Stromal cell of bone marrow (primary cell): ENCODE measurements at regions not wholly inside any gene's neighbourhood (a gene's known extent, or its start where the extent isn't known, plus 50 kb on each side); places are given as distances from the start of the nearest gene placed in this dataset.

ENCODE experiments used
- DNase-seq: peaks from one replicate; pipeline ENCODE4 v3.0.0-alpha.2; 2012; ENCODE audit warnings: low read depth

DNA sequence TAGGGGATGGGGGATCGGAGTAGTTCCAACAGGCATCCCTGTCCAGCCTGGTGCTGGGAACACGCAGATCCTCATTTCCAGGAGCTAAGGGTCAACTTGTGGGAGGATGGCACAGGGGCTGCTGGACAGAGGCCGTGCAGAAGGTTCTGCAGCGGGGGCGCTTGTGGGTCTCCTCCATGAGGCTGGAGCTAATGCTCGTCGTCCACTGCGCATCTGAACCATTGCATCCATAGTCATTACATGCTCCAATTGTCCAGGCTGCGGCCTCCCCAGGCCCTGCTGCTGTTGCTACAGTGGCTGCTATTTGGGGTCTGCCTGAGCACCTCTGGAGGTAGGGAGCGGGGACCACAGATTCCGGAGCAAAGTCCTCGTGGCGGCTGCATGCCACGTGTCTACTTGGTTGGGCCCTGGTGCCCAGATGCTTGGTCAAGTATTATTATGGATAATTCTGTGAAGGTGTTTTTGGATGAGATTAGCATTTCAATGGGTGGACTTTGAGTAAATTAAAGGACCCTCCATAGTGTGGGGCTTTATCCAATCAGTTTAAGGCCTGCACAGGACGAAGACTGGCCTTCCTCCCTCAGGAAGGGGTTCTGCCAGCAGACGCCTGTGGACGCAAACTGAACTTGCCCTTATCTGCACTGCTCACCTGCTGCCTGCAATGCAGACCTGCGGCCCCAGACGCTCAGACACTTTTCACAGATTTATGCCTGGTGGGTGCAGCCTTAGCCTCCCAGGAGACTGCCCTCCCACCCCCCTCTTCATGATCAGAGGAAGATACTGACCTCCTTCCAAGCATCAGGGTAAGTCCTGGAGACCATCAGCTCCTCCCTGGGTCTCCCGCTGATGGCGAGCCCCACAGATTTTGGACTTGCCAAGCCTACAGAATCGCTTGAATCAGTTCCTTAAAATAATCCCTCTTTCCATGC, 127.5 kb upstream of the IRX4 start:
- DNase-seq, result no peak

DNA sequence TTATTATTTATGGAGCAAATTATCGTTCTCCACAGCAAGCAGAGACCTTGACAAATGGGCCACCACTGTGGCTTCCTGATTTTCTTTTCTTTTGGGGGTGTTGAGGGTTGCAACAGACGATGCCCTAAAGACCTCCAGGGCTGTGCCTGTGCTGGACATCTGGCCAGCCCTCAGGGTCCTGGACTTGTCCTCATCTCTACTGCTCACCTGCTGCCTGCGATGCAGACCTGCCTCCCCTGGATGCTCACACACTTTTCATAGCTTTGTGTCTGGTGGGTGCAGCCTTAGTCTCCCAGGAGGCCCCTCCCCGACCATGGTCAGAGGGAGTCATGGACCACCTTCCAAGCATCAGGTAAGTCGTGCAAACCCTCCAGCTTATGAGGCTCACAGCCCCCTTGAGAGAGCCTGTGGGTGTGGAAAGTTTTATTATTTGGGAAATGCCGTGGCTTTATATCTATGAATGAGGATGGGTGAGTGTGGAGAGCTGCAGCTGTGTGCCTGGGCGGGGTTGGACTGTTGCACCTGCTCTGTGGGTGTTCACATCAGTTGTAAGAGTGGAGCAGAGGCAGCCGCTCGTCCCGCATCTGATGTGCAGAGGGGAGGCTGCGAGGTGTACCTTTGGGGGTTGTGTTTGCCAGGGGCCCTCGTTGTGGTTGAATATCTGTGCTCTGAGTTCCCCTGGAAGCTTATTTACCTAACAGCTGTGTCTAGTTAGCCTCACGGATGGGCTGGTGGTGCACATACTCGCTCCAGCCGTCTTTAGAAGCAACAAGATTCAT, 126.3 kb upstream of the IRX4 start:
- DNase-seq, result no peak

DNA sequence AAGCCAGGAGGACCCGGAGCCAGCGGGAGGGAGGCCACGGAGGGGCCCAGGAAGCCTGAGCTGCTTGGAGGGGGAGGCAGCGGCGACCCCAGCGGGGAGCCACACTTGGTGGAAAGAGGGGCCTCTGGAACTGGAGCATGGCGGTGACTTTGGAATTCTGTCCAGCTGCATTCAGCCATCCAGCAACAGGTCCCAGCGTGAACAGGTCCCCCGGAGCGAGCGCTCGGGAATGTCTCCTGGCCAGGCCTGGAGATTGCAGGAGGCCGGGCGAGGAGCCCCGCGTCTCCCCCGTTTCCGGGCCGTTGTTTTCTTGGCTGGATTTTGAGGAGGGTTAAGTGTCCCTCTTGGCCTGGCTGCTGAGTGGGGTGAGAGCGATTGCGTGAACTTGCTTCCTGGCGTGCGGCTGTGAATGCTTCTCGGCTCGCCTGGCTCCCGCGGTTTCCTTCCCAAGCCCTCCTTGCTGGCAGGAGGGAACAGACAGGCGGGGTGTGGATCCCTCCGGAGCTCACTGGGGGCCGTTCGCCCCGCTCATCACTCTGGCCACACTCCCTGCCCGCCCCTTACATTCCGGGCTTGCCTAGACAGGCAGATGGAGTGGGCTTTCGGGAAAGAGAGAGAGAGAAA, 125.3 kb upstream of the IRX4 start:
- no peak for DNase-seq

DNA sequence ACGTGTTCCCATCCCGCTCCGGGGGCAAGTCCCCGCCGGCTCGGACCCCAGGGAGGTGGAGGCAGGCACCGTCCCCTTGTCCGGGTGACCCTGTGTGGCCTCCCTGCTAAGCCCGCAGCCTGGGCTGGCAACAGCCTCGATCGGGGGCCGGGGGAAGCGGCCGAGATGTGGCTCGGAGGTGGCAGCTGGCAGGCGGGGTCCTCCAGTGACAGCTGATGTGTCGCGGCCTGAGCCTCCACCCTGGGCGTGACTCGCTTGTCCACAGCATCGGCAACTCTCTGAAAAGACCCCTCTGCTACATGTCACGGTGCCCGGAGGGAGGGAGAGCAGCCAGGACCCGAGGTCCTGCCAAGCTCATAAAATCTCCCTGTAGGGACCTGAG, 124.8 kb upstream of the IRX4 start:
- DNase-seq, result no peak

DNA sequence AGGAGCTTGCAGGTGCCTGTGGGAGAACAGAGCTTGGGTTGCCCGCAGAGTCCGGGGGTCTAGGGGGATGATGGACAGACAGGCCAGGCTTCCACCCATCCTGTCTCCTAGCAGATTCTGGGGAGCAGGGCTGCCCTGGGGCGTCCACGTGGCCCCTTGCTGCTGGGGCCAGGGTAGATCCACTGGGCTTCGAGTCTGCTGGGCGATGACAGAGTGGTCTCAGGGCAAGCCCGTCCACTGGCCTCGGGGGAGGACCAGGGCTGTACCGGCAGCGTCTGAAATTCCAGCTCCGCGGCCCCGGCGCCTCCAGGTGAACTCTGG, 124.2 kb upstream of the IRX4 start:
- DNase-seq, result no peak

DNA sequence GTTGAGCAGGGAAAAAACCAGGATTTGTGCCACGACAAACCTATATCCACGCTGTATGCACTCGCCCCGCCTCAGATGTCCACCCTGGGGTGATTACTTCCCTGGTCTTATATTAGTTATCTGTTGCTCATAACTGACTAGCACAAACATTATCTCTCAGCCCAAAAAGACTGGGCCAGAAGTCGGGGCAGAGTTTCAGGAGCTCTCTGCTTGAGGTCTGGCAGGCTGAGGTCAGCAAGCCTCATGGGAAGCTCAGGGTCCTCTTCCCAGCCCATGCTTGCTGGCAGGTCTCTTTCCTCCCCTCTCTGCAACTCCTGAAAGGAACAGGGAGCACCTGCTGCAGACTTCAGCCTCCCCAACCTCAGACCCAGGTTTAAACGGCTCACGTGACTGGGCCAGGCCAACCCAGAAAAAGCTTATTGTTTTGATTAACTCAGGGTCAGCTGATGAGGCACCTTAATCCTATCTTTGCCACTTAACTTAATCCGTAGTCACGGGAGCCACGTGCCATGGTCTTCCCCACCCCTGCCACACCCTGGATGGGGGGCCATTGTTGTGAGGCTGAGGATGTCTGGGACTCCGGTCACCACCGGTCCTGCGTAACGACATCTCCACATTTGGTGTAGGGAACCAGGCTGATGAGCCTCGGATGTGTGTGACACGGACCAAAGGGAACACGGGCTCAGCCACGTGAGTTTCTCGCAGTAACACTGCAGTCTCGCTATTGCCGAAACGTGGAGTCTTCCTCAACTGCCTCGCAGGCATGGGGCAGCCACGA, 123.7 kb upstream of the IRX4 start:
- DNase-seq, result no peak

DNA sequence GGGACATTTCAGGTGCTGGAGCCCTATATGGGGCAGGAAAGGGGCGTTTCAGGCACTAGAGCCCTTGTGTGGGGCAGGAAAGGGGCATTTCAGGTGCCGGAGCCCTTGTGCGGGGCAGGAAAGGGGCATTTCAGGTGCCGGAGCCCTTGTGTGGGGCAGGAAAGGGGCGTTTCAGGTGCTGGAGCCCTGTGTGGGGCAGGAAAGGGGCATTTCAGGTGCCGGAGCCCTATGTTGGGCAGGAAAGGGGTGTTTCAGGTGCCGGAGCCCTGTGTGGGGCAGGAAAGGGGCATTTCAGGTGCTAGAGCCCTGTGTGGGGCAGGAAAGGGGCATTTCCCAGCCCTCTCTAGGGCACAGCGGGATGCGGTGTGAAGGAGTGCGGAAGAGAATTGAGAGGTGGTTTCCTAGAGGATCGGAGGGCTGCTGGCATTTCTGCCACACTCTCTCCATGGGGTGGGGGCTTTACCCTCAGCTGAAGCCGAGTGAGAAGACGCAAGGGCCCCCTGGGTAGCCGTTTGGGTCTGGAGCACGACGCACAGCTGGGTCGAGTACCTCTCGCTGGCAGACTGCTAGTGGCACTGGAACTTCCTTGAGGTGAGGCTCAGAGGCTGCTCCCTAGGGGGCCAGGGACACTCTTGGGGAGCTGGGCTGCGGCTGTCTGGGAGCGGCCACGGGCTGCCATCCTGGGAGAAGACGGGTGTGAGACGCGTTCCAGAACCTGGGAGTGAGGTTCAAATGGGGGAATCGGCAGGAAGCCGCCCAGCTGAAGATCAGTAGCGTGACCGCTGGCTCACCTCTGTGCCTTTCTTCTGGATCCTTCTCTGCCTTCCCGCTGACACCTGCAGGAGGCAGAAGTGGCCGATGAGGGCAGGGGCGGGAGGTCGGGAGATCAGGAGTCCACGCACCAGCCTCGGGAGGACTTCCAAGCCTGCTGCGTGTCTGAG, 122.6 kb upstream of the IRX4 start:
- DNase-seq, result no peak

DNA sequence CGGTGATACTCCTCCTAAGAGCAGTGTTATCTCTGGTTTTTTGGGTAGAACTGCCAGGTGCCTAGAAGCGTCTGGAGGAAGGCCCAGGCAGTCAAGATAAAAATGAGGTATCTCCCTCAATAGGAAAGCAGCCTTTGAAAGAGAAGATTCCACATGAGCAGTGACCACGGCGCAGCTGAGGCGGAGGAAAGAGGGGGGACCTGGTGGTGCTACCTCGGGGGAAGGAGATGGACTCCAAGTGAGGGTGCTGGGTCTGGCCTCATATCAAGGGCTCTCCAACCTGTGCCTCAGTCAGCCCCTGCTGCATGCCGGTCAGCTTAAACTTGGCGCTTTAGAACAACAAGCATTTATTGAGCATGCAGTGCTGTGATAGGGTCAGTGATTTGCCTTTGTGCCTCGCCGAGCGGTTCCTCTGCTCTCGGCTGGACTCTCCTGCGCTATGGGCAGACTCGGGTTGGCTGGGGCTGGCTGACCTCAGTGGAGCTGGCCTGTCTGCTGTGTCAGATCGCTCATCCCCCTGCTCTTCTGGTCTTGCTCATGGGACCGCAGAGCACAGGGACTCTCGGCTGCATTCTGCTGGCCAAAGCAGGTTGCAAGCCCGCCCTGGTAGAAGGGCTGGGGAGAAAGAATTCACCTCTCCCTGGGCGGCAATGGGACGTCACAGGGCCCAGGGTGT, 121.1 kb upstream of the IRX4 start:
- no peak for DNase-seq

DNA sequence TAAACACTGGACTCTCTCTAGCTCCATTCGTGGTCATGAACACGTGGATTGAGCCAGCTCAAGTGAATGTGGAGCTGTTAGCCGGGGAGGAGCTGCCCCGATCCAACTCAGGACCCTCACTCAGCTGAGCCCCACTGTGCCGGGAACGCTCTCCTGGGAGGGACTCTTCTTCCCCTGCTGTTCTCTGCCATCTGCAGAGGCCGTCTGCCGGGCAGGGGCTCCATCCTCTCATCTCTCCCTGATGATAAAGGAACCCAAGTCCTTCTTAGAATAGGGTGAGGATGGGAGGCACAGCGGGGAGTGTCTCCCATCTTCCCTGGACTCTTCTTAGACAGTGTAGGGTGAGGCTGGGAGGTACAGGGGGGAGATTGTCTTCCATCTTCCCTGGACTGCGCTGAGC, 120.5 kb upstream of the IRX4 start:
- no peak for DNase-seq

DNA sequence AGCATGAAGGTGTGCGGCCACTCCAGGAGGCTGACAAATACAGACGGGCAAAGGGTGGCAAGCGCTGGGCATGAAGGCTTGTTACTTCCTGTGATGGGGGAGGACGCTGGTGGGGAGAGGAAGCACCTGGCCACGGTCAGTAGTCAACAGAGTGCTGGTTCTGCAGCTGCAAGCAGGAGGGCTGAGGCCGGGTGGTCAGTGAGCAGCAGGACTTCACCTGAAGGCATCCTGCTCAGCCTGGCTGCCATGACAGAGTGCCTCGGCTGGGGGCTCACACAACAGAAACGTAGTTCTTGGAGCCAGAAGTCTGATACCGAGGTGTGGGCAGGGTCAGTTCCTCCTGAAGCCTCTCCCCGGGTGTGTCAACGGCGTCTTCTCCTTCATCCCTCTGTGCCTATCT, 118.6 kb upstream of the IRX4 start:
- DNase-seq, result no peak

DNA sequence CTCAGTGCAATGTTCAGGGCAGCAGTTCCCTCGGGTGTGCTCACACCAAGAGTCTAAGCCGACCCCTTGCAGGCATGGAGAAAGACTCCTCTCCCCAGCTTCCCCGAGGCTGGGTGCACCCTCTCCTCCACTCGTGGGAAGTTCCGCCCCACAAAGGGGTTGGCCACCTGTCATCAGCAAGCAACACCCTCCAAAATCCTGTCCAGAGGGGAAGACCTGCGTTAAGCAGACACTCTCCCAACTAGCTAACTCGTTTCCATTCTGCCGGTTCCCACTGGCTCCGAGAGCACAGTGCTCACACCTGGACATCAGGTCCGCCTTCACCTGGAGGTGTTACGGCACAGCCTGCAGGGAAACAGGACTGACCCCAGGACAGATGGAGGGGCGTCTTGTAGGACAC, 117.9 kb upstream of the IRX4 start:
- DNase-seq, result no peak

DNA sequence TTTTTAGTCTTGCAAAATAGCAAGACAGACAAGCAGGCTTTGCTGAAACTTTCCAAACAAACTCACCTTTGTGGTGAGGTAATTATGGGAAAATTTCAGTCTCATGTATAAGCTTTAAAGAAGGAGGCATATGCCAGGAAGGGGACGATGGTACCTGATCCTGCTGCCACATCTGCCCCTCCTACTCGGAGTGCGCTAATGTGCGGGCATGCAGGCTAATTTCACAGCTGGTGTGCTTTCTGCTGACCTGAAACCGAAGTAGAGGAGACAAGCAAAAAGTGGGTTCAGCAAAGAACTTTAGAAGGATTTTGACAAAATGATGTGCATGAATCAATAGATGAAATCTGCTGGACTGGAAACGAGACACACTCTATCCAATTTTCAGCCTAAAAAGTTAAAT, 117.1 kb upstream of the IRX4 start:
- no peak for DNase-seq

DNA sequence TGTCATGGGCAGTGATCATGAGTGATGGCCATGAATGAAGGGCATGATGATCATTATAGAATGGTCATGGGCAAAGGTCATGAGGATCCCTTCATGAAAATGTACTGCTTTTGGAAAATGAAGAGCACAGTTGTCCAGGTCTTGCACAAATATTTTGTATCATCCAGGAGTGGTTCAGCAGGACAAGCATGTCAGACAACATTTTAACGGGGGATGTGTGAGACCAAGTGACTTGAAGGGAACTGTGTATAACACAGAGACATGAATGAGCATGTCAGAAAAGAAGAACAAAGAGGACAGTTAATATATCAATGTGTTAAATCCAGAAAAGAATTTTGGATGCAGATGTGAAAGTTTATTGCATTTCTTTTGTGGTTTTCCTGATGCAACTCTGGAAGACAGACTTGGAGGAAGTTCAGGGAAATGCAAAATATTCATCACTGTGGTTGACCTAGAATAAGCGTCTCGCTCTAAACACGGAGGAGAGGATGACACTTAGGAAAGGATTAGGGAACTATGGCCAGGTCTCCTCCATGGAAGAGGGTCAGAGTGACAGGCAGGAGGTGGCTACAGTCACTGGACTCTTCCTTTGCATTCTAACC, 116.1 kb upstream of the IRX4 start:
- no peak for DNase-seq

DNA sequence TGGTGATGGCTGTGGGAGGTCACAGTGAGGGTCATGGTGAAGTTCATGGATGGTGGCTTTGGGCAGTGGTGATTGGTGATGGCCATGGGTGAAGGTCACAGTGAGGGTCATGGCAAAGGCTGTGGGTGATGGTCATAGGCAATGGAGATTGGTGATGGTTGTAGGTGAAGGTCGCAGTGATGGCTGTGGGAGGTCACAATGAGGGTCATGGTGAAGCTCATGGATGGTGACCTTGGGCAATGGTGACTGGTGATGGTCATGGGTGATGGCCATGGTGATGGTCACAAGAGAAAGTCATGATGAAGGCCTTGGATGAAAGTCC, 115.6 kb upstream of the IRX4 start:
- no peak for DNase-seq

DNA sequence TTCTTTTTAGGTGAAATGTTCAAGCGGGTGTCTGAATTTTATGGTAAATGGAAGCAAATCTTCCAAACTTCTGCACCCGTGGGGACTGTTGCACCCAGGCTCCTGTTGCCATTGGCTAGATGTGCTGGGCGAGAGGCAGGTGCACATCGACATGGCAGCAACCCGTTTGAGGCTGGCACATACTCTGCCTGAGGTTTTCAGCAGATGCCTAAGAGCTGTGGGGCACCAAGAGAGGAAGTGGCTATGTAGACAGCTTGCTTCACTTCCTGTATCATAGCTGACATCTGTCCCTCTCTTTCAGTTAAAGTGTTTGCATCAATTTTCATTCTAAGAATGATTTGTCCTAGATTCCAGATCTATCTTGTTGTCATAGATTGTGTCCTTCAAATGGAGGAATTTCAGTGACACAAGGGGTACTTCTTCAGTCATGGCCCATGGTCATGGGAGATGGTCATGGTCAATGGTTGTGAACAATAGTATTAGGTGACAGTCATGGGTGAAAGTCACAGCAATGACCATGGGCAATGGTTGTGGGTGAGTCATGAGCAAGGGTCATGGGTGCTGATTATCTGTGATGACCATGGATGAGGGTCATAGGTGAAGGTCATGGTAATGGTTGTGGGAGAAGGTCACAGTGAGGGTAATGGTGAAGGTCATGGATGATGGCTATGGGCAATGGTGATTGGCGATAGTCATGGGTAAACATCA, 115.1 kb upstream of the IRX4 start:
- DNase-seq, result no peak

DNA sequence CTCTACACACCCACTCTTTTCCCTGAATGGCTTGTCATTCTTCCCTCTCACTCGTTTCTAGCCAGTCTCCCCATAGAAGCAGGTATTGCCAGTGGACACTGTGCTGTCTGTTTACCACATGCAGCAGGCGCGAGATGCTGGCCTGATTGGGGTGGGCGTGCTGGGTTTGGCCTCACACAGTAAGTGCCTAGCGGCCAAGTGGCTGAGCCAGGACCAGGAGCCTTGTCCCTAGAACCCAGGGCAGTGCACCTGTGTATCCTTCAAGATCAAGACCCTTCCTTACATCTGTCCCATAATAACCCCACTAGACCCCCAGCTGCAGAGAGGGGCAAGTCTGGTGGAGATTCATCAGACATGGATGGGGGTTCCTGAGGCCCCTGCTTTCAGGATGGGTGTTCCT, 112.8 kb upstream of the IRX4 start:
- no peak for DNase-seq

DNA sequence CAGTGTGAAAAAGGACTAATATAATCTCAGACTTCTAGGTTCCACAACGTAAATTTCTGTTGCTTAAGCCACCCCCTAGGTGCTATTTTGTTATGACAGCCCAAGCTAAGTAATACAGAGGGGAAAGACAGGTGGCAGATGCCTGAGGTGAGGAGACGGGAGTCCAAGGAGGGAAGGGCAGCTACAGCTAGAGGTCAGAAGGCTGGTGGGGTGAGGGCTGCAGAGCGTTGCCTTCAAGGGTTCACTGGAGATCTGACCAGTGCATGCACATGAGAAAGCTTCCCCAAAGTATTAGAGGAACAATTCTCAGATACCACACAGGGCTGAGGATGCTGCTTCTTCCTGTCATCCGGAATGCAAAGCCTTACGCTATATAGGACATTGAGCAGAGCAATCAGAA, 104.7 kb upstream of the IRX4 start:
- no peak for DNase-seq

DNA sequence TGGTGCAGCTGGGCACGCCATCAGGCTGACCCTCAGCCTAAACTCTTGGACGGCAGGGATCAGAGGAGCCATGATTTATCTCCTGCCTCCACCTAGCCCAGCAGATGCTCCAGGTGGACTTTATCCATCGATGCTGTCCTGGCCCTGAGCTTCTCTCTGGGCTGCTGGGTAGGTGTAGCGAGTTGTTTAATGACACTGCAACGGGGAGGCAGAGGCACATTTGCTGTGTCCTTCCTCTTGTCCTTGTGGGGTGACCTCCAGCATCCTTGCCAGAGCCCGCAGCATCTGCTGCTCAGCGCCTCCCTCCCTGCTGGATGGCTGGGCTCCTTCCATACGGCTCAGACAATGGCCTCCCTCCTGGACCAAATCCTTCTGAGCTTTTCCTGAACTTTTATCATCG, 103.1 kb upstream of the IRX4 start:
- DNase-seq, result no peak

DNA sequence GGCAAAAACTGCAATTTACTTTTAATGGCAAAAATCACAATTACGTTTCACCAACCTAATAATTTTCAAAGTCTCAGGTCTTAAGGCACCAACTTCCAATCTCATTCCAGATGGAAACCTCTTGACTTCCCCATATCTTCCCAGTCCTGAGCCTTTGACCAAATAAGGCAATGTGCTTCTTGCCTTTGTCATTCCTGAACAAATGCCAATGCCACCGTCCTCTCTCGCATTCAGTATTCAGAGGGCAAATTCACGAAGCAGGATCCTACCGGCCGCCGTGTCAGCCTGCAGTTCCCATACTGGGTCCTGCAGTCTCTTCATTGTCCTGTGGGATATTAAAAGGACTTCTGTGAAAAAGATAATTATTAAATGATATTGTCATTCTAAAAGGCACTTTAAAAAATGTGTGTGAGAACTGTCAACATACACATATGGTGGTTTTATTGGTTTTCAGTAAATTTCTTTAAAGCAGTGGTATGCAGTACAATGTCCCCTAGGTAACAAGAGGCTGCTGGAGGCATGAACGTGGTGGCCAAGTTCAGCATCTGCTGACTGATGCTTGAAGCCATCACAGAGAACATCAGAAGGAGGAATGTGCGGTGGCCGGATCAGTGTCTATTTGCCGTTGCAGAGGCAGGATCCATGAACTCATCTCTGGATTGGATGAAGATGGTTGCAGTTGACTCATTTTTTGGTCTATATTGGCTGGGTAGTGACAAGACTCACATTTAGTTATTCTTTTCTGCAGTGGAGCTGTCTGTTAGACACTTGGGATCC, 101.4 kb upstream of the IRX4 start:
- no peak for DNase-seq
